ENCODE measurements at regions not wholly inside any gene's neighbourhood (a gene's known extent, or its start where the extent isn't known, plus 50 kb on each side); places are given as distances from the start of the nearest gene placed in this dataset.

GRCh38 chr10:131786756-131787605, 113.8 kb upstream of the PPP2R2D start:
- DNase-seq: peak; percentile 28

DNA sequence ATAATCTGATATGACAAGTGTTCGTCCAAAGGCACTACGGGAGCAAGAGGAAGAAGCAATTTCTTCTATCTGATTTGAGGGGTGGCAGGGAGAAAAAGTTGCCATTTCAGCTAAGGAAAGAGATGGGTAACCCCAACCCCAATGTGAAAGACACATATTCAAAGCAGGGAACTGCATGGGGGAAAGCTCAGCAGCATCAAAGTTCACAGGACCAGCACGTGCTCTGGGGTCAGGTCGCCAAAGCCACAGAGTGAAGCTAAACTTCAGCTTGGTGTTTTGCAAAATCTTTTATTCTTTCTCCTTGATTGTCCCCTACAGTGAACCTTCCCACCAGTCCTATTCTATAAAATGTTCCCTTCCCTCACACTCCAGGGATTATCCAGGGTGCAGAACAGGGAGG, 112.8 kb upstream of the PPP2R2D start:
- DNase-seq: no peak

- DNase-seq: no peak
Measured at GRCh38 chr10:131788386-131788785, 112.4 kb upstream of the PPP2R2D start.

DNA sequence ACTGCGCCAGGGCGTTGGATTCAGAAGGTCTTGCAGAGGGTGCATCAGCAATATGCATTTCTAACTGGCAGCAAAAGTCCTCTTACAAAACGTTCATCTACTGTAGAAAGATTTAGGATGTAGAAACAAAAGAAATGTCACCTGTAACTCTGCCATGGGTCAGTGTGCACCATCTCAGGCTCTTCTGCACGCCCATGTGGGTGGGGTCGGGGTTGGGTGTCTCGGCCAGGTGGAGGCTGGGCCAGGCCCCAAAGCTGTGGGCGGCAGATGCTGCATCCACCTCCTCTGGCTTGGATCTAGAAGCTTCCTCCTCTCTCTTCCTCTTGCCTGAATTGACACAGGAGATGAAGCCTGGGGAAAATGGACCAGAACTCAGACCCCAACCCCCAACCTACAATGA, 111.3 kb upstream of the PPP2R2D start:
- no peak for DNase-seq

GRCh38 chr10:131790021-131790420, 110.8 kb upstream of the PPP2R2D start:
- no peak for DNase-seq

GRCh38 chr10:131792011-131792651, 108.7 kb upstream of the PPP2R2D start:
- DNase-seq: no peak

GRCh38 chr10:131792809-131793208, 108.0 kb upstream of the PPP2R2D start:
- DNase-seq: no peak

GRCh38 chr10:131795761-131796160, 105.0 kb upstream of the PPP2R2D start:
- DNase-seq: no peak

GRCh38 chr10:131797626-131798025, 103.2 kb upstream of the PPP2R2D start:
- DNase-seq: no peak

DNA sequence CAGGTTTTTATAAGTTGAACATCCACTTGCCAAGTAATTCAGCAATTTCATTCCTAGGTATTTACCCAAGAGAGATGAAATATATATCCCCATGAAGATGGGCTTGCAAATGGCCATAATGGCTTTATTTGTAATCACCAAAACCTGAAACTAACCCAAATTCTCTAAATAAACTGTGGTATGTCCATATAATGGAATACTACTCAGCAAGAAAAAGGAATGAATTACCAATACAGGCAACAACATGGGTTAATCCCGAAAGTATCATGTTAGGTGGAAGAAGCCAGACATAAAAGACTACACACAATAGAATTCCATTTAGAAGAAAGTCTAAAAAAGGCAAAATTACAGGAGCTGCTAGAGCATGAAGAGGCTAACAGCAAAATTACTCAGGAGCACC, 101.4 kb upstream of the PPP2R2D start:
- no peak for DNase-seq

DNA sequence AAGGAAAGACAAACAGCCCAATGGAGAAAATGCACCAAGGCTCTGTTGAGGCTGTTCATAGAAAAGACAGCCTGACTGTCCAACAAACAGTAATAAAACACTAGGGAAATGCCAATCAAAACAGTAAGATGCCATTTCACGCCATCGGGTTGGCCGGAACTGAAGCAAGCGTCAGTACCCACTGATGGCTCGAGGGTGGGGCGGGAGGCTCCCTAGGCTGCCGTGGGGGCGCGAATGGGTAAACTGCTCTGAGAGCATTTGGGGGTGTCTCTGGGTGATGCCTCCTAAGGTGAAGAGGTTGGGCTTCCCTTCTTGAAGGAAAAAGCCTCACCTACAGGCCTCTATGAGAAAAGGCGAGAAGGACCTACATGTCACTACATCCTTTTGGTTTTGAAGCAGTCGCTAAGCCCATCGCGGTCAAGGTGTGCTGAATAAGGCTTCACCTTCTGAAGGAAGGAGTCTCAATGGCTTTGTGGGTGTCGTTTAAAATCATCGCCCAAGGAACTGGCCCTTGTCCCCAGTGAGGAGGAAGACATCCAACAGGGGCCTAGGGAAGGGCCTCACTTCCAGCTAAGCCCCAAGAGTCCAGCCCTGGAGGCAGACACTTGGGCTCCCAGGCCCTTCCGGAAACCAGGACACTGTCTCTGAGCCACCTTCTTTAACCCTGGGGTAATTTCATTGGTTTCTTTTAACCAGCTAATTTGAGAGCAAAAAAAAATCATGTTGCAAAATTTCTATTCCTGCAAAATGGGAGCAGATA, 98.5 kb upstream of the PPP2R2D start:
- DNase-seq: no peak

- DNase-seq: no peak
Measured at GRCh38 chr10:131802996-131803395, 97.8 kb upstream of the PPP2R2D start.

- no peak for DNase-seq
Measured at GRCh38 chr10:131803860-131804425, 96.9 kb upstream of the PPP2R2D start.

- DNase-seq: no peak
Measured at GRCh38 chr10:131804551-131805295, 96.1 kb upstream of the PPP2R2D start.

- DNase-seq: no peak
Measured at GRCh38 chr10:131805696-131806095, 95.1 kb upstream of the PPP2R2D start.

DNA sequence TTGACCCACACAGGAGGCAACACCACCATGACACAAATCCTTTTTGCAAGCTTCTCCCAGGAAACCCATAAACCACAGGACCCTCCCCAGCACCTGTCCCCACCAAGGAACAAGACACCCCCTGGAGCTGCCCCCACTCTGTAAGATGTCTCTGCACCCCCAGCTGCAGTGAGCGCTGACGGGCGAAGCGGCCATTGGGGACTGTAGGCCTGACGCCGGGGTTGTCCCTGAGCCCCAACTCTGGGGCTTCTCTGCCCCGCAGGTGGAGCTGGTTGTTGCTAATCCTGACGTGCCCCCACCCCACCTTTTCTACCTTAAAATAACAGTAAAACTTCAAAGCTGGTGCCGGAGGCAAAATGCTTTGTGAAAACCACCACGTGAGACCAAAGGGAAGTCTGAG, 94.7 kb upstream of the PPP2R2D start:
- DNase-seq: no peak

- no peak for DNase-seq
Measured at GRCh38 chr10:131806646-131807317, 94.0 kb upstream of the PPP2R2D start.

GRCh38 chr10:131808370-131808930, 92.4 kb upstream of the PPP2R2D start:
- no peak for DNase-seq

DNA sequence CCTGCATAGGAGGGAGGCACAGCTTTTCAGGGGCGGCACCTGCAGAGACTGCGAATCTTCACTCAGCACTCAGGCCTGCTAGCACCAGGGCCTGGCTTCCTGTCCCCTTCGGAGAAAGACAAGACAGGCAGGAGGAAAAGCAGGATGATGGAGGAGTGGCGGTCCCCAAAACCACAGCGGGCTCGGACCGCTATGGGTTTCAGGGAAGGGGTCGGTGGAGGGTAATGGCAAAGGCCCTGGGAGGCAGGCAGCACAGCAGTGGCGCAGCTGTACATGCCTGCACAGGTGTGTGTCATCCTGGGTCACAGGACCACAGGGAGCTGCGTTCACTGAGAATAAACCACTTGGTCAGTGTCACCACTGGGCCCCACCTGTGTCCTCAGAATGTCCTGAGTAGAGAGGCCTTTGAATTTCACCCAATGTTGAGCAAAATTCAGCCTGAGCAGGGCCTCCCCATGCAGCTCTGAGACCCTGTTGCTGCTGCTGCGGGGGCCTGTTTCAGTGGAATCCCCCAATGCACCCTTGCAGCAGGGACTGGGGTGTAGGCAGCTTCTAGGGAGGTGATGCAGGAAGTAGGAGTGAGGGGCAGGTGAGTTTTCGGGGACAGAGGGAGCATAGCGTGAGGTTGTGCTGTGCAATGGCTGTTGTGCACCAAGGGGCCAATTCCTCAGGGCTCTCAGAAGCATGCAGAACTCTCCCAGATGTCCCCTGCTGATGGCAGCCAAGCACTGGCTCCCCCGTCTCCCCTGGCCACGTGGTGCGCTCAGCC, 90.6 kb upstream of the PPP2R2D start:
- DNase-seq: no peak

DNA sequence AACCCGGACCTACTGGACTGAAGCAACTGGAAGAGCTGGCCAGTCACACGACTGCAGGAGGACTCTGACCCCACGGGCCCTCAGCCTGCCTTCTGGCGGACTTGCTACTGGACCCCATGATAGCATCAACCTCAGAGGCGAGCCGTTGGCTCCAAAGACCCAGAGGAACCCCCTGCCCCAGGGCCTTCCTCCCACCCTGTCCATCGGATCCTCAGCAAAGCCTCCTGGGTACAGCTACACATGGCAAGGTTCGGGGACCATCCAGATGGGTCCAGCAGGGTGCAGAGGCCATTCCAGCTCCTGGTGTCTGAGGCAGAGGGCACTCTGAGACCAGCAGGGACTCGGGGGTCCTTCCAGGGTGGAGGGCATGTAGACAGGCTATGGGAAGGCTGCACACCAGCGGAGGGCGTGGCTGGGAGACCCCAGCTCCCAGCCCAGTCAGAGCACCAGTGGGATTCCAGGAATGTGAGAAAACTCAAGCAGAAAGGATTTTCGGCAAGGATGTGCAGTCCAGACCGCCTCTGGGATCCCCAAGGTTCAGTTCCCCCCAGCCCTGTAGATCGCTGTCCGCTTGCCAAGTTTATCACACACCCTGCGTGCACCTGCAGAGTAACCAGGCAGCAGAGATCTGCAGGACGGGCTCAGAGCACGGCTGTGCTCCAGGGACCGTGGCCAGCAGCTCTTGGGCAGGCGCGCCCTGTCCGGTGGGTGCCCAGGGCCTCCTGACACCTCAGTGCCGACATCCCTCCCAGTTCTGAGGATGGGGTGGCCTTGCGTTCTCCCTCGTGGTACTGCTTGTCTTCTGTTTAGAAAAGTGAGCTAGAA, 89.8 kb upstream of the PPP2R2D start:
- DNase-seq: no peak
